GM19468 (cell line): ENCODE measurements at regions not wholly inside any gene's neighbourhood (a gene's known extent, or its start where the extent isn't known, plus 50 kb on each side); places are given as distances from the start of the nearest gene placed in this dataset.
"Not testable (repeated sequence)": the region's sequence is repeated elsewhere in the genome, so short reads cannot be mapped to it uniquely, and the experiment has no call there.

Experiments used
- ATAC-seq: cut with Tn5 transposase; IDR thresholded peaks from one replicate; pipeline ENCODE4 v1.9.1; 2021; ENCODE audit warnings: mild to moderate bottlenecking, moderate library complexity, moderate number of reproducible peaks; ENCODE audit not compliant: unreplicated experiment; ENCODE audit errors: extremely low read depth

DNA sequence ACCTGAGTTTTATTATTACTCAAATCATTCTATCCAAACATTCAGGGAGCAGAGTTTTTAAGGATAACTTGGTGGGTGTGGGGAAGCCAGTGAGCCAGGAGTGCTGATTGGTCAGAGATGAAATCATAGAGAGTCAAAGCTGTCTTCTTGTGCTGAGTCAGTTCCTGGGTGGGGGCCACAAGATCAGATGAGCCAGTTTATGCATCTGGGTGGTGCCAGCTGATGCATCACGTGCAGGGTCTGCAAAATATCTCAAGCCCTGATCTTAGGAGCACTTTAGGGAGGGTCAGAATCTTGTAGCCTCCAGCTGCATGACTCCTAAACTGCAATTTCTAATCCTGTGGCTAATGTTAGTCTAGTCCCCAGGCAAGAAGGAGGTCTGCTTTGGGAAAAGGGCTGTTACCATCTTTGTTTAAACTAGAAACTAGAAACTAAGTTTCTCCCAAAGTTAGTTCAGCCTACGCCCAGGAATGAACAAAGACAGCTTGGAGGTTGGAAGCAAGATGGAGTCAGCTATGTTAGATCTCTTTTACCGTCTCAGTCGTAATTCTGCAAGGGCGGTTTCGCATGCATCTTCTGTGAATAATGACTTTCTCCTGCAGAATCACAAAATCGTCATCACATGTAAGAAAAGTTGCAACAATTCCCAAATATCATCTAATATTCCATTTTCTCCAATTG is 97.5 kb downstream of the ZNF664 start:
- not testable (repeated sequence) for ATAC-seq

DNA sequence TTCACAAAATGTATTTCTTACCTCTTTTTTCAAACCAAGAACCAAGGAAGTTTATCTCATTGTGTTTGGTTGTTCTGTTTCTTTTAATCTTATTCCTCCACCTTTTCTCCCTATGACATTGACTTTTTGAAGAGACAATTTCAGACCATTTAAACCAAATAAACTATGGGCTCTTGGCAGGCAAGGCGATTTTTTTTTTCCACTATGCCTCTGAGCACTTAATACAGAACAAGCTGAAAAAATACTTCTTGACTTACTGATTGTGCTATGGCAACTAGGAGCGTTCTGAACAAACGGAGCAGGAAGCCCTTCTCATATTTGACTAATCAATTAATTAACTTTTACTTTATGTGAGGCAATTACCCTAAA is 98.0 kb downstream of the ZNF664 start:
- ATAC-seq: no peak

DNA sequence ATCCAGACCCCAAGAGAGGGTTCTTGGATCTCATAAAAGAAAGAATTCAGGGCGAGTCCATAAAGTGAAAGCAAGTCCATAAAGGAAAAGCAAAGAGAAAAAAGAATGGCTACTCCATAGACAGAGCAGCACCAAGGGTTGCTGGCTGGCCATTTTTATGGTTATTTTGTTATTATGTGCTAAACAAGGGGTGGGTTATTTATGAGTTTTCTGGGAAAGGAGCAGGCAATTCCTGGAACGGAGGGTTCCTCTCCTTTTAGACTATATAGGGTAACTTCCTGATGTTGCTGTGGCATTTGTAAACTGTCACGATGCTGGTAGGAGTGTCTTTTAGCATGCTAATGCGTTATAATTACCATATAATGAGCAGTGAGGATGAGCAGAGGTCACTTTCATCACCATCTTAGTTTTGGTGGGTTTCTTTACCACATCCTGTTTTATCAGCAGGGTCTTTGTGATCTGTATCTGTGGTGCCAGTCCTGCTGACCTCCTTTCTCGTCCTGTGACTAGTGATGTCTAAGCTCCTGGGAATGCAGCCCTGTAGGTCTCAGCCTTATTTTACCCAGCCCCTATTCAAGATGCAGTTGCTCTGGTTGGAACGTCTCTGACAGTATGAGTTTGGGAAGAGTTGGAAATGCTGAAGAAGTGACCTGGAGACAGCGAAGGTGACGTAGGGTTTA is 100.5 kb downstream of the ZNF664 start:
- ATAC-seq: no peak

DNA sequence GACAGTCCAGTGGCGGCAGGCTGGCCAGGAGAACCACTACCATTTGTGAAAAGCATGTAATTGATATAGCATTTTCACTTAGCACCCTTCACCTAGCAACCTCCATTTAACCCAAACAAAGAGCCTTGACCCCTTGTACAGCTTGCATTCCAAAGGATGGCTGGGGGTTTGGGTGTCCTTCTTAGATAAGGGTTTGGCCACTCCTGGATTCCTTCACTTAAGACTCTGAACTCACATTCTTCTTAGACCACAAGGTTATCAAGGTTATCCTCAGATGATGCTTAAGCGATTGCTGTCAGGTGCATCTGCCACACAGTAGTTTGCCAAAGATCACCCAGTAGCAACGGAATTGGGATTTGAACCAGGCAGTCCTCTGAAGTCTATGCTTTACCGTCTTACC is 102.8 kb downstream of the ZNF664 start:
- ATAC-seq: no peak

DNA sequence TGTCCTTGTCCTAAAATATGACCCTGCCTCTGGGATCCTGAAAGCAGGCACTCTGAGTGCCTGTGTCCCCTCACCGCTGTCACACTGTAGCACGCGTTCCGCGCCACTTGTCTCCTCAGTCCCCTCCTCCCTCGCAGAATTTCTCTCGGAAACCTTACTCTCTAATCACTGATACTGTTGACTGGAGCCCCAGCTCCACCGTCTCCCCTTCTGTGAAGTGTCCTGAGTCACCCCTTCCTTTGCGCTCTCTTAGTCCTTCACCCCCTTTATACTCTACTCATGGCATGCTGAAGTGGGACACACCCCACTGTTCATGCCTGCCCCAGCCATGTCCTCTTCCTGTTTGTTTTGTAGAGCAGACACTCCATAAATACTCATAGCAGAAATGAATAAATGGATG is 104.7 kb downstream of the ZNF664 start:
- no peak for ATAC-seq

DNA sequence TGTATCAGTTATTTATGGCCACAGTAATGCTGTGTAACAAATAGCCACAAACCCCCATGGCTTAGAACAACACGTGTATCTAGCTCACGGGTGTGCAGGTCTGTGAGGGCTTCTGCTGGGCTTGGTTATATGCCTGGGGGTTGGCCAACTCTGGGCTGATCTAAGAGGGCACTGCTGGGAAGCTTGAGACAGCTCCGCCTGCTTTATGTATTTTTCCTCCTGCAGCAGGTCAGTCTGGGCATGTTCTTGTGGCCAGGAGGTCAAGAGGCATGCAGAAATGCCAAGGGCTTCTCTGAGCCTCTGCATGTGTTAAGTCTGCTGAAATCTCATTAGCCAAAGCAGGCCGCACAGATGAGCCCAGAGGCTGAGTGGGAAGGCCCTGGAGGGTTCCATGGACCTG is 105.8 kb downstream of the ZNF664 start:
- ATAC-seq: no peak

DNA sequence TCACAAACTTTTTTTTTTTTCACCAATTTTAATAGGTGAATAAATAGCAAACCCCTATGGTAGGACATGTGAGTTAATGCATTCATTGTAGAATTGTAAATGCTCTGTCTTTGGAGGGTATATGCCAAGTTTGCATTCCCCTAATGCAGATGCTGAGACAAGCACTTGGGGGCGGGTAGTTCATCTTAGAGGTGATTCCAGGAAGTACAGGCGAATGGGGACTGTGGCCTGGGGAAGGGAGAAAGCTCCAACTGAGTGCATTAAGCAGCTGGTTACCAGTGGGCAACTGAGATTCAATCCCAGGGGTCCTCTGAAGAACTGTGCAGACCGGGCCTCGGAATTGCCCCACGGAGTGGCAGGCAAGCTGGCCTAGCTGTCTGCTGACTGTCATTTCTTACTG is 107.6 kb downstream of the ZNF664 start:
- no peak for ATAC-seq

DNA sequence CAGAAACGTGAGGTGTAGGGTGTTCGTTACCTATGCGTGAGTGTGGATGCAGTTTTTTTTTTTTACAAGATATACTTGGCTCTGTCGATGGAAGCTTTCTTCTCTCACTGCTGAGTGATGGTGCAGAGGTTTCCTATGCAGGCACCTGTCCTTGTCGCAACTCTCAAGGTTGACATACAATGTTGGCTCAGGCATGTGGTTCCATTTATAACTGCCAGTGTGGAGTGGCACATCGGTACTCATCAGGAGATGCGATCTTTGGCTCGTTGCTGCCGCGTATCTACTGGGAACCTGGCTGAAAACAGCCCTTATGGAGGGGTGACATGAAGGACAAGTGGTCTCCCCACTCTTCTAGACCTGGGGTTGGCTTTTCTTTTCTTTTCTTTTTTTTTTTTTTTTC is 109.0 kb downstream of the ZNF664 start:
- ATAC-seq: no peak

DNA sequence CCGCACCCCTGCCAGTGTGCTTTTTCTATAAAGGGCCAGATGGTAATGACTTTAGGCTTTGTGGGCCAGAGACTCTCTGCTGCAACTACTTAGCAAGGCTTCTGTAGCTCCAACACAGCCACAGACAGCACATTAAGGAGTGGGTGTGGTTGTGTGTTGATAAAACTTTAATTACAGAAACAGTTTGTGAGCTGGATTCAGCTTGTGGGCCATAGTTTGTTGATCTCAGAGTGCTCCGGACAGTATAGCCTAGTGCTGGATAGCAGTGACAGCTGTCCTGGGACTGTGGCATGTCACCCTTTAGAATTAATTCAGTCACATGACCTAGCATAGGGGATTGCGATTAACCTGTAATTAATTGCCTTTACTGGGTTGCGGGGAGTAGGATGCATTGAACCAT is 109.7 kb downstream of the ZNF664 start:
- ATAC-seq: no peak

DNA sequence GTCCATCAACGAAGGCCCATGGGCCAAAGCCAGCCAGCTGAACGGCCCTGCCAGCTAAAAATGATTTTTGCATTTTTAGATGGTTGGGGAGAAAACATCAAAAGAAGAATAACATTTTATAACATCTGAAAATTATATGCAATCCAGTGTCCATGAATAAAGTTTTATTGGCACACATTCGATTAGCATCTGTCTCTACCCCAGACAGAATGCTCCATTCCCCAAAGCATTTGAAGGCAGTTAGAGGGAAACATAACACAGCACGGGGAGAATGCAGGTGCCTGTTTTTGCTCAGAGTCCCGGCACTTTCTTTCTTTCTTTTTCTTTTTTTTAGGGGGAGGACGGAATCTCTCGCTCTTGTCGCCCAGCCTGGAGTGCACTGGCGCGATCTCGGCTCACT is 110.7 kb downstream of the ZNF664 start:
- no peak for ATAC-seq

DNA sequence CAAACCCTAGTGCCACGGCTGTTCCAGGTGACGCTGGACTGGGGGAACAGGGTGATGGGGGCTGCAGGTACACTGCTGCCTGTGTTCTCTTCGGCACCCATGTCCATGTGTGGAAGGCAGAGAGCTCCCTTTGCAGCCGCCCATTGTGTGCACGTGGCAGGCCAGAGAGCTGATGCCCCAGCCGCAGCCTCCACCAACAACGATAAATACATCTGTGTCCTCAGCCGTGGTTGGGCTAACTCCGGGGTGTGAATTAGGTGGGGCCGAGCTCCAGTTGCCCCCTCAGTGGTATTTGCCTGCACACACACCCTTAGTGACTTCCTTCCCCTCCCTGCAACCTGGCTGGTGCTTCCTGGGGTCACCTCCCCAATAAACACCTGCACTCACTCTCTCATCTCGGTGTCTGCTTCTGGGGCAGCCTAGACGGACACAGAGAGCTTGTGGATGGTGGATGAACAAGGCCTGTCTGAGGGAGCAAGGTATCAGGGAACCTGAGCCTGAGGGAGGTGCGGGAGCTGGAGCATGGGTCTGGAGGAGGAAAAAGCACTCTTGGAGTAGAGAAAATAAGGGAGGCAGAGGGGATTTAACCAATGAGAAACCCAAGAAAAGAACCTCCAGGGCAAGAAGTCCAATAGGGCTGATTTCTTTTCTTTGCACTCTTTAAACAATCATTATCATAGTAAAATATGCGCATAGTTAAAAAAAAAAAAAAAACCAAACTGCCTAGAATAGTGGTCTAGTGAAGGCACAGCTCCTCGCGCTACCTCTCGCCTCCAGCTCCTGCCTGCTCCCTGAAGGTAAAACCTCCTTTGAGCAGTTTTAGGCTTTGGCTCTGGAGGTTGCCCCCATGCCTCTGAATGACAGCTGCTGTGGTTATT is 112.6 kb downstream of the ZNF664 start:
- no peak for ATAC-seq

DNA sequence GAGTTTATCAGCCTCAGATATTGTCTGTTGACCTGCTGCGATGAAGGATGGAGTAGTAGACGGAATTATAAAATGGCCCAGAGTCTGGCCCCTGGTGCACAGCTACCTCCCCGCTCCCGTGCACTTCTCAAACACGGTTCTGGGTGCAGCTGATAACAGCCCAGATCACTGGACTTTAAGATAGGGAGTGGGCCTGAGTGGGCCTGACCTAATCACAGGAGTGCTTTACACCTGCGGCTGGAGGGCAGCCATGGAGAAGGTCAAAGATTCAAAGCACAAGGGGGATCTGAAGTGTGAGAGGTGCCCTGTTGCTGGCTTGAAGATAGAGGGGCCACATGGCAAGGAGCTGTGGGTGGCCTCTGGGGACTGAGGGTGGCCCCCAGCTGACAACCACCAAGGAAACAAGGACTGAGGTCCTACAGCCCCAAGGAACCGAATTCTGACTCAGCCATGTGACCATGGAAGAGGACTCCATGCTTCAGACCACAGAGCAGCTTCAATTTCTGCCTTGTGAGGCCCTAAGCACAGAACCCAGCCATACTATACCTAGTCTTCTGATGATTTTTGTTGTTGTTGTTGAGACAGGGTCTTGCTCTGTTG is 113.4 kb downstream of the ZNF664 start:
- ATAC-seq: no peak

DNA sequence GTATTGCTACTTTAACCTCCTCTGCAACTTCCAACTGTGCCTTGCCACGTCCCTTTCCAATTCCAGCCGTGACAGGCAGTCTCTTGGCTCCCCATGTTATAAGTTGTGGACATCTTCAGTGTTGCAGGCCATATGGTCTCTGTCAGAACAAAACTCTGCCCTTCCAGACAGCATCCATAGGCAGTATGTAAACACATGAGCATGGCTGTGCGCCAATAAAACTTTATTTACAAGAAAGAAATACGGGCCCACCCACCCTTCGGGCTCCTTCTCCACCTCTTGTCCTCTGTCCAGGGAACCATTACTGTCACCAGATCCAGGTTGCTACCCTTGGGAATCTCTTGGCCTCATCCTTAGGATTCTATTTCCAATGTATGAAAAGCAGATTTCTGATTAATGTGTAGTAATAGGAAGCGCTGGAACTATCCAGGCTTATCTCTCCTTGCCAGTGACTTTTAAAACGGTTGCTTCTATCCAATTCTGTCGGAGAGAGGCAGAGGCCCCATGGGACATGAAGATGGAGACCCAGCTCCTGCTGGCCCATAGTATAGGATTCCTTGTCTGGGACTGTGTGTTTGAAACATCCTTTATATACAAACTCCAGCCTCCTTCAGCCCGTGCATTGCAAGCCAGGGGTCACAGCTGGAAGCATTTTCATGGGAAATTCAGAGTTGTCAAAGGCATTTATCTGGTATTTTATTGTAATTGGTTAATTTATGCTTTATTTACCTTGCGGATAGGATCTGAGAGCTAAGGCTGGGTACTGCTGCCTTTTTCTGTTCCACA is 114.4 kb downstream of the ZNF664 start:
- ATAC-seq: no peak

DNA sequence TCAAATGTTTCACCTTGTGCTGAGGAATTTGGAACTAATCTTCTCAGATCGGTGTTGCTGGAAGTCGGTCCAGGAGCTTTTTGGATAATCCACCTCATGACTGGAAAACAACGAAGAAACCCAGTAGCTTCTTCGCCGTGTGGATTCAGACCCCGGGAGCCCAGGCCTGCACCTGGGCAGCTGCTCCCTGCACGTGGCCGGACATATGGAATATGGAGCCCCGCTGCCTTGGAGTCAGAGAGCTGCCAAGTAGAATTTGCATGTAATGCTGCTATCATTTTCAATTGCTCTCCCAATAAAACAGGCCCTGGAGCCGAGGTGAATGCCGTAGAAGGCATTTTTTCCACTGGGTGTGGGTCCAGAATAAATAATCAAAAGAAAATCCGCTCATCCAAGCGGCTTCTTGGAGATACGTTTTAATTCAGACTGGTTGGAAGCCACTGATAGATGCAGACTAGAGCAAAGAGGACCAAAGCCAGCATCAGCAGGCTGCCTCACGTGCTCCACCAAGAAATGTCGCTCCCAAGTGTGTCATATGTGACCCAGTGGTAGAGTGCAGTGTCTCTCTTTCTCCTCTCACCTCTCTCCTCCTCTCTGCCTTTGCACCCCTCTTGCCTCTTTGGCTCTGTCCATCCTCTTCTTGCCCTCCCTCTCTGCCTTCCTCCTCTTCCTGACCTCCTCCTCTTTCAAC is 115.3 kb downstream of the ZNF664 start:
- ATAC-seq: no peak

DNA sequence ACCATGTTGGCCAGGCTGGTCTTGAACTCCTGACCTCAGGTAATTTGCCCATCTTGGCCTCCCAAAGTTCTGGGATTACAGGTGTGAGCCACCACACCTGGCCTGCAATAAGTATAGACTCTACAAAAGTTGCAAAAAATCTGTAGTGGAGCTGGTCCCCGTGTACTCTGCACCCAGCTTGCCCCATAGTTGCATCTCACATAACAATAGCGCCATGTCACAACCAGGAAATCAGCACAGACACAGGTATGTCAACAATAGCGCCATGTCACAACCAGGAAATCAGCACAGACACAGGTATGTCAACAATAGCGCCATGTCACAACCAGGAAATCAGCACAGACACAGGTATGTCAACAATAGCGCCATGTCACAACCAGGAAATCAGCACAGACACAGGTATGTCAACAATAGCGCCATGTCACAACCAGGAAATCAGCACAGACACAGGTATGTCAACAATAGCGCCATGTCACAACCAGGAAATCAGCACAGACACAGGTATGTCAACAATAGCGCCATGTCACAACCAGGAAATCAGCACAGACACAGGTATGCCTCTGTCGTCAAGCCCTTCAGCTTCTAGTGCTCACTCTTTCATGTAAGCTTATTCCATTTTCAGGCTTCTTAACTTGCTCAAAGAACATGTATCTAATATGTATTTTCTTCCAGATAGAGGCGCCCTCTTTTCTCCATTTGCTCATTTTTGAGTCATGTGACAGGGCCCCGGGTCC is 116.3 kb downstream of the ZNF664 start:
- ATAC-seq: not testable (repeated sequence)

DNA sequence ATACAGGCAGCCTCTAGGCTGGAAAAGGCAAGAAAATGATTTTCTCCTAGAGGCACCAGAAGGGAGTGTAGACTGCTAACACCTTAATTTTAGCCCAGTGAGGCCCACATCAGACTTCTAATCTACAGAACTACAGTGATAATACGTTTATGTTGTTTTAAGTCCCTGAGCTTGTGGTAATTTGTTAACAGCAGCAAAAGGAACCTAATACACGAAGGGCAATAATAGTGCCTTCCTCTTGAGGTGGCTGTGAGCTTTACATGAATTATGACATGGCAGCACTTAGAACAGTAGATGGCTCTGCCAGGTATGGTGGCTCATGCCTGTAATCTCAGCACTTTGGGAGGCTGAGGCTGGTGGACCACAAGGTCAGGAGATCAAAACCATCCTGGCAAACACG is 118.8 kb downstream of the ZNF664 start:
- no peak for ATAC-seq

DNA sequence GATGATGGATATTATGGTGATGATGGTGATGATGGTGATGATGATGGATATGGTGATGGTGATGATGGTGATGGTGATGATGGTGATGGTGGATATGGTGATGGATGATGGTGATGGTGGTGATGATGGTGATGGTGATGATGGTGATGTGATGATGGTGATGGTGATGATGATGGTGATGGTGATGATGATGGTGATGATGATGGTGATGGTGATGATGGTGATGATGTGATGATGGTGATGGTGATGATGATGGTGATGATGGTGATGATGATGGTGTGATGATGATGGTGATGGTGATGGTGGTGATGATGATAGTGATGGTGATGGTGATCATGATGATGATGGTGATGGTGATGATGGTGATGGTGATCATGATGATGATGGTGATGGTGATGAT is 119.5 kb downstream of the ZNF664 start:
- not testable (repeated sequence) for ATAC-seq

DNA sequence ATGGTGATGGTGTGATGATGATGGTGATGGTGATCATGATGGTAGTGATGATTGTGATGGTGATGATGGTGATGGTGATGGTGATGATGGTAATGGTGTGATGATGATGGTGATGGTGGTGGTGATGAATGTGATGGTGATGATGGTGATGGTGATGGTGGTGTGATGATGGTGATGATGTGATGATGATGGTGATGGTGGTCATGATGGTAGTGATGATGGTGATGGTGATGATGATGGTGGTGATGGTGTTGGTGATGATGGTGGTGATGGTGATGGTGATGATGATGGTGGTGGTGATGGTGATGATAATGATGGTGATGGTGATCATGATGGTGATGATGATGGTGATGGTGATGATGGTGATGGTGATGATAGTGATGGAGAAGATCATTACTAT is 120.3 kb downstream of the ZNF664 start:
- ATAC-seq: no peak

DNA sequence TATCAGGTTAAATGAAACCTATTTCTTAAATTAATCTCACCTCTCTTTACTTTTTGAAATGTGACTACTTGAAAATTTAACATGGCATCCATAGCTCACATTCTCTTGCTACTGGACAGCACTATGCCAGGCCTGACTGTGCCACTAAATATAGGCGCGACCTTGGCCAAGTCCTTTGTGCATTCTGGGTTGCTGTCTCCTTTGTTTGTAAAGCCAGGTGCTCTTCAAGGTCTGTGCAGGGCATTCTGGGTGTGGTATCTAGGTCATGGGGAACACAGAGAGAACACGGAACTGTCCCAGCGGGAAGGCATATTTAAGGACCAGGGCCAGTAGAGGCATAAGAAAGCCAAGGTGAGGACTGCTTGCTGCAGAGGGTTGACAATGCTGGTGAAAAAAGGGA is 121.2 kb downstream of the ZNF664 start:
- ATAC-seq: no peak
